Esophagus squamous epithelium (tissue), 4 donors: ENCODE measurements at regions not wholly inside any gene's neighbourhood (a gene's known extent, or its start where the extent isn't known, plus 50 kb on each side); places are given as distances from the start of the nearest gene placed in this dataset.

Source experiments
- POLR2A ChIP-seq, 4 donors: fragments of 450-650 bp; IDR thresholded peaks; one replicate each; pipeline ENCODE4 v1.6.1; 2017; ENCODE audit warnings: antibody characterized with exemption in 4 of 4, mild to moderate bottlenecking in 4 of 4, moderate library complexity in 3 of 4
- TF ChIP-seq, protein P1 (sequence below), 6 experiments: fragments of 450-650 bp in 4 of 6; fragments of 200-600 bp in 2 of 6; sonication (generic) in 2 of 6; IDR thresholded peaks; one replicate each; pipeline ENCODE4 v1.5.1; 2016 to 2019; ENCODE audit warnings: antibody characterized with exemption in 6 of 6, mild to moderate bottlenecking in 4 of 6, moderate library complexity in 4 of 6

DNA sequence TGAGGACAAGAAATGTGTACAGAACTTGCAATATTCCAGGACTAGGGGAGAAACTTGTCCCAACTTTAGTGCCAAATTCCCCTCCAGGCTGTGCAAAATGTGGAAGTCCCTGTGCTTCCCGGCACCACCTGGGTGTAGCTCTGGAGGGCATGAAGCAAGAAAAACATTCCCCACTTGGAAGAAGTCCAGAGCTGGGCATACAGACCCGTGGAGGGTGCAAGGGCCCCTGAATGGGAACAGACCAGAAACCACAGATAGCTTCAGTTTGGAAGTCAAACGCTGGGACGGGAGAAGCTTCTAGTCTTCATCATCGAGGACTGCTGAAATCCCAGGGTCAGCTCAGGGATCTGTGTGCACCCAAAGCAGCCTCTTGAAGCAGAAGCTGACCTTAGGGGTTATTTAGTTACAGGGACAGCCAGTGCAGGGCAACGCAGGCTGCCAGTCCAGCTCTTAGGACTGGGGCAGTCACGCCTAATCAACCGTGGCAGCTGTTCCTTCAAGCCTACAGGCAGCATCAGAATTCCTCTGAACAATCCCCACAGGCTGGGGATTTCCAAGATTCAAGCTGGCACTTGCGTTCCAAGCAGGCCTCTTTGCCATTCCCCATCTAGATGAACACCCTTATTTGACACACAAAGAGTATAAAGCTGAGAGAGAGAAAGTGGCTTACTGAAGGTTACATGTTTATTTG is 269.4 kb downstream of the LOXHD1 start:
- TF ChIP-seq, protein P1, sequence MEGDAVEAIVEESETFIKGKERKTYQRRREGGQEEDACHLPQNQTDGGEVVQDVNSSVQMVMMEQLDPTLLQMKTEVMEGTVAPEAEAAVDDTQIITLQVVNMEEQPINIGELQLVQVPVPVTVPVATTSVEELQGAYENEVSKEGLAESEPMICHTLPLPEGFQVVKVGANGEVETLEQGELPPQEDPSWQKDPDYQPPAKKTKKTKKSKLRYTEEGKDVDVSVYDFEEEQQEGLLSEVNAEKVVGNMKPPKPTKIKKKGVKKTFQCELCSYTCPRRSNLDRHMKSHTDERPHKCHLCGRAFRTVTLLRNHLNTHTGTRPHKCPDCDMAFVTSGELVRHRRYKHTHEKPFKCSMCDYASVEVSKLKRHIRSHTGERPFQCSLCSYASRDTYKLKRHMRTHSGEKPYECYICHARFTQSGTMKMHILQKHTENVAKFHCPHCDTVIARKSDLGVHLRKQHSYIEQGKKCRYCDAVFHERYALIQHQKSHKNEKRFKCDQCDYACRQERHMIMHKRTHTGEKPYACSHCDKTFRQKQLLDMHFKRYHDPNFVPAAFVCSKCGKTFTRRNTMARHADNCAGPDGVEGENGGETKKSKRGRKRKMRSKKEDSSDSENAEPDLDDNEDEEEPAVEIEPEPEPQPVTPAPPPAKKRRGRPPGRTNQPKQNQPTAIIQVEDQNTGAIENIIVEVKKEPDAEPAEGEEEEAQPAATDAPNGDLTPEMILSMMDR (IDR thresholded peaks at IDR 0.05): no peak
- no peak for TF ChIP-seq POLR2A (IDR thresholded peaks at IDR 0.05)
